GM21723 (cell line): ENCODE measurements at regions not wholly inside any gene's neighbourhood (a gene's known extent, or its start where the extent isn't known, plus 50 kb on each side); places are given as distances from the start of the nearest gene placed in this dataset.
"Not testable (repeated sequence)": the region's sequence is repeated elsewhere in the genome, so short reads cannot be mapped to it uniquely, and the experiment has no call there.

Experiments
- ATAC-seq: cut with Tn5 transposase; IDR thresholded peaks from one replicate; pipeline ENCODE4 v1.9.1; 2021; ENCODE audit warnings: mild to moderate bottlenecking, moderate library complexity; ENCODE audit not compliant: unreplicated experiment

DNA sequence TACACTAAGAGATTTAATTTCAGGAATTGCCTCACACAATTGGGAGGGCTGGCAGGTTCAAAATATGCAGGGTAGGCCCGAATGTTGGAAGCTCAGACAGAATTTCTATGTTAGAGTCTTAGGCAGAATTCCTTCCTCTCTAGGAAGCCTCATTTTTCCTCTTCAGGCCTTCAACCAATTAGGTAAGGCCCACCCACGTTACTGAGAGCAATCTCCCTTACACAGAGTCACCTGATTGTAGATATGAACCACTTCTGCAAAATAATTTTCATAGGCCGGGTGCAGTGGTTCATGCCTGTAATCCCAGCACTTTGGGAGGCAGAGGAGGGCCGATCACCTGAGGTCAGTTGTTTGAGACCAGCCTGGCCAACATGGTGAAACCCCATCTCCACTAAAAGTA, 50.2 kb upstream of the HIVEP1 start:
- no peak for ATAC-seq

DNA sequence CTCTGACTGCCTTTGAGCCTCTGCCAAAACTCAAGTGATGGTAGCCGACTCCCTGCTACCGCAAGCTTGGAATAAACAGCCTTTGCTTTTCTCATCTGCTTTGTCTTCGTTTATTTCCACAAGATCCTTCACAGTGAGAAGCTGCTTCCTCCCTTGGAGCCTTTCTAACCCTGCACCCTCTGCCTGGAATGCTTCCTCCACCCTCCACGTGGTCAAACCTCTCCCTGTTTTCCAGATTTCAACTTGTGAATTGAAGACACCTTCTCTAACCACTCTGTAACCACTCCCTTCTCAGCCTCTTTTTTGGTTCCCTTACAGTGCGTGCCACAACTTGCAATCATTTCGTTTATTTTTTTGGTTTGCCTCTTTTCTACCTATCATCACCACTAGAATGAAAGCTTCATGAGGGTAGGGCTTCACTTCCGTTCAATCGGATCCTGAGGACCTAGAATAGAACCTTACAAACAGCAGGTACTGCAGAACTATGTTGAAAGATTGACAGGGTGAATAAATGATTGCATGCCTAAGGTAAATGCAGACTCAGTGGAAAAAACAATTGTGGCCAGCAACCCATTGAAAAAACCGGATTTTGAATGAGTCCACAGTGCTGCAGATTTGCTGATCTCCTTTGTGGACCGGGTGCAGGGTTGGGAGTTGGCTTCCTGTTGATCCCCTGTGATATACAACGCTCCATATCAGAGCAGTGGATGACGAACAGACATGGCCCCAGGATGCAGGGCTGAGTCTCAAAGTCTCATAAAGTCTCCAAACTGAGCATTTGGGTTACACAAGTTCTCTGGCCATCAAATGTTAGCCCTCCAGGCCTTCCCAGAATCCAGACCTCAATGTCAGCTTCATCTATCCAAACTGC, 51.0 kb upstream of the HIVEP1 start:
- ATAC-seq = no peak

DNA sequence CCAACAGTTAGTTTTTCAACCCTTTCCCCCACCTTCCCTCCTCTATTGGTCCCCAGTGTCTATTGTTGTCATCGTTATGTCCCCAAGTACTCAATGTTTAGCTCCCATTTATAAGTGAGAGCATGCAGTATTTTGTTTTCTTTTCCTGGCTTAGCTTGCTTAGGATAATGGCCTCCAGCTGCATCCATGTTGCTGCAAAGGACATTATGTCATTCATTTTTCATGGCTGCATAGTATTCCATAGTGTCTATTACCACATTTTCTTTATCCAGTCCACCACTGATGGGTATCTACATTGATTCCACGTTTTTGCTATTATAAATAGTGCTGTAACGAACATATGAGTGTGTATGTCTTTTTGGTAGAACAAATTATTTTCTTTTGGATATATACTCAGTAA, 55.3 kb upstream of the HIVEP1 start:
- no peak for ATAC-seq

DNA sequence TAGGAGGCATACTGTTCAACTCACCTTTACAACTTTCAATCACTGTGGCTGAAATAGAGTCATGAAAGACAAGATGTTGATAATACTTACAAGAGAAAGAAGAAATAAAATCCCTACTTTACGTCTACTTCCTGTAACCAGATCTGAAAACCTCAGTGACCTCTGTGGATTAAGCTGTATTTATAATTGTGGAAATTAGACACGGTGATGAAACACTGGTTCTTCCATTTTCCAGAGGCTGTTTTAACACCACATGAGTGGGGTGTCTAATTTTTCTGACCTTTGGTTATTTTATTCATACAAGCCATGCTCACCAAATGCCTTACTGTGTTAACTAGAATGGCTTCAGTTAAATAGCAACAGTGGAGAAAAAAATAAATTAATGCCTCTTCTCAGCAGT, 58.5 kb upstream of the HIVEP1 start:
- no peak for ATAC-seq

DNA sequence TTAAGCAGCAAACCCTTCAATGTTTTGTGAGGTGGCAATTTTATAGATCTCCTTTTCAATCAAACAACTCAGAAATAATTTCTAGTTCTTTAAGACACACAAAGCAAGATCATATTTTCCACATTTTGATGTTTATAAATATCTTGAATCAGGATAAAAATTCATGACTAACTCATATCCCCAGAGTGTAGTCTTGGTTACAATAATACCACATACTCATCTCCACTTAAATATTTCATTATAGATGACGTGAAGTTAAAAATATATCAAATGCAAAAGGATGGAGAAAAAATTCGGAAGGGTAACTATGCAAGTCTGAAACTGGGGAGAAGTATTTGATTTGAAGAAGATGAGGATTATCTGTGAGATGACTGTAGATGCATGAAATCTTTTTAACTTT, 59.8 kb upstream of the HIVEP1 start:
- no peak for ATAC-seq

DNA sequence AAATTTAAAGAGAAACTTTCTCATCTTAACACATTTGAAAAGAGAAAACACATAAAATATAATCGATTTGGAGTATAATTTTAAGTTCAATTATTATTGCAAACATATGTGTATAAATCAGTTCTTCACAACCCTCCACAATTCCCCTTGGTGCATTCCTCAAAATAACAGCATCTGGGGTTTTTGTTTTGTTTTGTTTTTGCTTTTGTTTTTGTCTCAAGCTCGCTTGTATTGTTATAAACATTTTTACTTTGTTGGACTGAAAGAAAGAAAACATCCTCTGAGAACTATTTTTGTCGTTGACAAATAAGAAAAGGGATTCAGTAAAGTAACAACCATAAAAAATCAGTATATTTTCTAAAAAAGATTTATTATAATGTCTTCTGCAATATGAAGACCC, 60.2 kb upstream of the HIVEP1 start:
- no peak for ATAC-seq

DNA sequence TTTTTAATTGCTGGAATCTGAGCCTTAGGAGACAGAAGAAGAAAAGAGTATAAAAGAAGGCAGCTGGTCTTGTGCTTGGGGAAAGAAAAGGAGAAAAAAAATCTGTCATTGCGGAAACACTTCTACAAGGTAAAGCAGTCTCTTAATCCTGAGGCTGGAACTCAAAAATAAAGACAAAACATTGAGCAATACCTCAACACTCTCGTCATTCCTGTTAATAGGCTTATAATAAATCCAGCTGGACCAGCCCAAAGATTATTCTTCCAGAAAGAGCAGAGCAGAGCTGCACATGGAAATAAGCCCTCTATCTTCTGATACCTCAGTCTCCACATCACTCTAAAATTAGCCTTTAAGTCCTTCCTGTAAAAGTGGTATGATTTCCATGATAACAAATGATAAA, 62.0 kb upstream of the HIVEP1 start:
- ATAC-seq = no peak

DNA sequence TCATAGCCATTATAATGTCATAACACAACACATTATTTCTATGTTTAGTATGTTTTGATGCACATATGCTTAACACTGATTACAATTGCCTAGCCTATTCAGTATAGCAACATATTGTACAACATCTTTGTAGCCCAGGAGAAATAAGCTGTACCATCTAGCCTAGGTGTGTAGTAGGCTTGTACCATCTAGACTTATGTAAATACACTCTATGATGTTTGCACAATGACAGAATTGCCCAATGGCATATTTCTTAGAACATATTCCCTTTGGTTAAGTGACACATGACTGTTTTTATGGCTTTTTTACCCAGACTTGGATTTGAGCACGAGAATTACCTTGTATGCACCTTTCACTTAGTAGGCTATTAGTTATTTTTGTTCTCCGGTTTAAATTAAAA, 64.5 kb upstream of the HIVEP1 start:
- no peak for ATAC-seq

DNA sequence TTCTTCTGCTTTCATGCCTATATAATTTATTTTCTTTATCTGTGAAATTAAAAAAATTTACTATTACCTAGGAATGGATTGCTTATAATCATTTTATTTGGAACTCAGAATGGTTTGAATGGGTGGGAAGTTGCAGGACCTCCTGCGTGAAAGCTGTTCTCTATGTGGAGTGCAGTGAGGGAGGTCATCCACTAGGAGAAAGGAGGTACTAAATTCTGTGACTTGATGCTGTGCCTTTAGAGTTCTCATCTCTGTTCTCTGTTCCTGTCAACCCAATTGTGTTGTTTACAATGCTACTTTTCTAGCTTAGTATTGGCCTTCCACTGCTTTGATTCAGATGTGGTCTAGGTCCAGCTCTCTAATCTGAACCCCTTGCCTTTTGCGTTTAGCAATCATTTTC, 65.0 kb upstream of the HIVEP1 start:
- ATAC-seq = no peak

DNA sequence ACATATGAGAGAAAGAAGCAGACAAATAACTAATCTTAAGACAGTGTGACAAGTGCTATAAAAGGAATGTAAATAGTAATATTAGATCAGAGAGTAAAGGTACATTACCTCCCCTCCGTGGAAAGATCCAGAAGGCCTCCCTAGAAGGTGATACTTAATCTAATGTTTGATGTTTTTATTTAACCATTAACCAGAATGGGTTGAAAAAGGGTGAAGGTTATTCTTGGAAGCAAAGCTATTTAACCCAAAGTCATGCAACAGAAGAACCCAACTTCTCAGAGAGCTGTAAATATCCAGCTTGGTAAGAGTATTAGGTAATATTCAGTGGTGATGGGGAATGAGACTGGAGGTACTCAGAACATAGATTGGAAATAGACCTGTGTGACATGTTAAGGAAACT, 68.0 kb upstream of the HIVEP1 start:
- ATAC-seq = no peak

DNA sequence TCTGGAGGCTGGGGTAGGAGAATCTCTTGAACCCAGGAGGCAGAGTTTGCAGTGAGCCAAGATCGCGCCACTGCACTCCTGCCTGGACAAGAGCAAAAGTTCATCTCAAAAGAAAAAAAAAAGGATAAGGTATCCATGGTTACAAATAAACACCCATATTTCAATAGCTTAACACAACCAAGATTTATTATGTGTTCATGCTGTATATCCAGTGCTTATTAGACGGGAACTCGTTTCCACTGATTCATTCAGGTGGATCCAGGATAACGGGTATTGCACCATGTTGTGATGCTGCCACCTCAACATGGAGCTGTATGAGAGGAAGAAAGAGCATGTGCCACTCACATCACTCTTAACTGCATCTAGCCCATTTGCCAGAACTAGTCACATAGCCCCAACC, 69.1 kb upstream of the HIVEP1 start:
- no peak for ATAC-seq

DNA sequence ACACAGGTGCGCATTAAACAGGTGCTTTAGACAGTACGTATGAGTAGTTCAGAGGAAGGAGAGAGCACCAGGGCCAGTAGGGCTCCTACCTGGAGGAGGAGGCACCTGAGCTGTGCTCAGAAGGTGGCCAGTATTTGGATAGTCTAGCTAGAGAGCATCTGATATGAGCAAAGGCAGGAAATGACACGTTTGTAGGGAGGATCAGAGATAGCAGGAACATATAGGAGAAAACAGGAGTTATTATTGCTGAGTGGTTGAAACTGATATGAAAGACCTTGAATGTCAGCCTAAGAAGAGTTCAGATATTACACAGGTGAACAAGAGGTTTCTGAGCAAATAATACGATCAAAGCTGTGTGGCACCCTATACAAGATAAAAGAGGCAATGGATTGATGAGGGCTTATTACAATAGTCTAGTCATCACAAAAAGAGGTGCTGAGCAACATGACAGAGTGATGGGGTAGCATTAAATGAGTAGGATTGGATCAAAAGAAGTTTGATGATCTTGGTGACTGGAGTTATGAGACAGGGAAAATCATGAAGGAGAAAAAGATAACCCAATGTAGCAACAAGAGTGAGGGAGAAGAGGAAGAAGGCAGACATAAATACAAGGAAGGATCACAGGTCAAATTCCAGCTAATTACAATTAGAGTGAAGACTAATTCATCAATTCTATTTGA, 69.8 kb upstream of the HIVEP1 start:
- no peak for ATAC-seq

DNA sequence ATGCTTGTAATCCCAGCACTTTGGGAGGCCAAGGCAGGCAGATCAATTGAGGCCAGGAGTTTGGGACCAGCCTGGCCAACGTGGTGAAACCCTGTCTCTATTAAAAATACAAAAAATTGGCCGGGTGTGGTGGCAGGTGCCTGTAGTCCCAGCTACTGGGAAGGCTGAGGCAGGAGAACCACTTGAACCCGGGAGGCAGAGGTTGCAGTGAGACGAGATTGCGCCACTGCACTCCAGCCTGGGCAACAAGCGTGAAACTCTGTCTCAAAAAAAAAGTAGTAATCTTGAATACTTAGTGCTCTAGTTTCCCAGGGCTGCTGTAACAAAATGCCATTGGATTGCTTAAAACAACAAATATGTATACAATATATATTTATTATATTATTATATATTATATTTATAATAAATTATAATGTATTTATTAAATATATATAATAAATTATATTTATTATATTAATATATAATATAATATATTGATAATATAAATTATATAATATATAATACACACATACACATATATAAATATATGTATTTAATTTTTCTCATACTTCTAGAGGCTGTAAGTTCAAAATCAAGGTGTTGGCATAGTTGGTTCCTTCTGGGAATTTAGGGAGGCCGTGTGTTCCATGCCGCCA, 71.5 kb upstream of the HIVEP1 start:
- not testable (repeated sequence) for ATAC-seq

DNA sequence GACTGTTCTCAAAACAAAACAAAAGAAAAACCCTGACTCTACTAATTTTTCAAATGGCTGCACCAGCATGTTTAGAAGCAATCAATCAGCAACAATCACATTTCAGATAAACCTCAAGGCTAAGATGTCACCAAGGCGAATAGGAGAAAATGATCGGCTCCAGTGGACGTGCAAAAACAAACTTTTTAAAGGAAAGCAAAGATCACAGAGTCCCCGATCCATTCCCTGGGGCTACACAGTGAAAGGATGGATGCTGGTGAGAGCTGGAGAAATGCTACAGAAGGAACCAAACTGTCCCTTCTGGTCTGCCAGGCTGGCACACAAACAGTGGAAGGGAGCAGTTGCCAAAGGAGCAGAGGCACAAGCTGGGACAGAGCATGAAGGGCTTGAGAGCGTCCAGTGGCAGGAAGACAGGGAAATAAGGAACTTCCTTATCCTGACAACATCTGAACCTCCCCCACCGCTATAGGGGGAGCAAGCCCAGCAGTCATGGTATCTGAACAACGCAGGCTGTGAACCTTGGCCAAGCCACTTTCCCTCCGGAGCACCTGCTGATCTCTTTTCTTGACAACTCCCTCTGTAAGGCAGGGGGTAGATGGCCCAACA, 73.7 kb upstream of the HIVEP1 start:
- ATAC-seq = no peak

DNA sequence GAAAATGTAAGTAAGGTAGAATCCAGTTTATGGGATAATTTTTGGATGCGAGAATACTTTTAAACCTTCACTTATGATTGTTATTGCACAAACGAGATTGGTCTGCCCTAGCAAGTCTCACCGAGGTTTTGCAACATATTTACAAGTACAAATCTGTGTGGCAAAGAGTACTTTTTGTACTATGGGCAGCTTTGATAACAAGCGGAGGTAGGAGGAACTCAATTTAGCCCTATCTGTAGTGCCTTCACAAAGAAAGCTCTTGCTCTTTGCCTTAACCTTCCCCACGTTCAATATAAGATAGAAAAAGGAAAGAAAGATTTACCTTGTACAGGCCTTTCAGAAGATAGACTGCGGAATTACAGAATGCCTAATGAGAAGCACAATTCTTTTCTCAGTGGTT, 77.5 kb upstream of the HIVEP1 start:
- ATAC-seq = no peak

DNA sequence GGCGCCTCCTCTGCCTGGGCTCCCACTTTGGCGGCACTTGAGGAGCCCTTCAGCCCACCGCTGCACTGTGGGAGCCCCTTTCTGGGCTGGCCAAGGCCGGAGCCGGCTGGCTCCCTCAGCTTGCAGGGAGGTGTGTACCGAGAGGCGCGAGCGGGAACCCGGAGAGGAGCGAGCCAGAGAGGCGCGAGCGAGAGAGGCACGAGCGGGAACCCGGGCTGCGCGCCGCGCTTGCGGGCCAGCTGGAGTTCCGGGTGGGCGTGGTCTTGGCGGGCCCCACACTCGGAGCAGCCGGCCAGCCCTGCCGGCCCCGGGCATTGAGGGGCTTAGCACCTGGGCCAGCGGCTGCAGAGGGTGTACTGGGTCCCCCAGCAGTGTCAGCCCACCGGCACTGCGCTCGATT, 79.2 kb upstream of the HIVEP1 start:
- not testable (repeated sequence) for ATAC-seq

DNA sequence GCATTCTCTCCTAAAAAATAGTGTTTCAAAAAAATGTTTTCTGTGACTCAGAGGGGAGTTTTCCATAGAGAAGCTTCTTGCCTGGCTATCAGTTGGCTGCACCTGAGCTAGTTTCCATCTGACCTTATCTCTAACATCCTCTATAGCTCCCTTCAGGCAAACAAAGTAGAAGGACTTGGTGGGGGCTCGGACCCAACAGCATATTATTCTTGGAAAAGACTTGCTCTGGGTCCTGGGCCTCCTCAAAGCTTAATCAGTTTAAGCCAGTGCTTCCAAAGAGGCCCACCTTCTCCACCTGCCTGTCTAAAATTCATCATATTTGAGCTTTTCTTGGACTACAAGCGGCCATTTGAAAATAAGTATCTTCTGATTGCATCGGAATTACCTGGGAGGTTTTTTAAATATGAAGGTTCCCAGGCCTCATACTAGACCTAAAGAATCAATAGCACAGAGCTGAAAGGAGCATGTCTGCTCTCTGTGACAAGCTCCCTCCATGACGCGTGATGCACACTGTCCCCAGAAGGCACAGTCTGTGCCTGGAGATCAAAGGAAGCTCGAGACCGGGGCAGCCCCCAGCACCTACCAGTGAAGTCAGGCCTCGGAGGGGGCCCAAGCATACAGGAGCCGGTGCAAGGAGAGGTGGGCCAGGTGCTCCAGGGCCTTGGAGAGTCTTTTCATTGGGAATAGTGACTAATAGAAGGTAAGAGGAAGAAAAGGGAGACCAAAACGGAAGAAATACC, 80.6 kb upstream of the HIVEP1 start:
- ATAC-seq = no peak

DNA sequence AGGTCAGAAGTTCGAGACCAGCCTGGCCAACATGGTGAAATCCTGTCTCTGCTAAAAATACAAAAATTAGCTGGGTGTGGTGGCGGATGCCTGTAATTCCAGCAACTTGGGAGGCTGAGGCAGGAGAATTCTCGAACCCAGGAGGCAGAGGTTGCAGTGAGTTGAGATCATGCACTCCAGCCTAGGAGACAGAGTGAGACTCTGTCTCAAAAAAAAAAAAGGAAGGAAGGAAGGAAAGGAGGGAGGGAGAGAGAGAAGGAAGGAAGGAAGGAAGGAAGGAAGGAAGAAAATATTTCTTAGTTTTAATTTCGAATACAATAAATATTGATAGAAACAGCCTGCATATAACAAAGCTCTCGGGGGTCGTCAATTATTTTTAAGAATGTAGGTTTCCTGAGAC, 81.3 kb upstream of the HIVEP1 start:
- not testable (repeated sequence) for ATAC-seq

DNA sequence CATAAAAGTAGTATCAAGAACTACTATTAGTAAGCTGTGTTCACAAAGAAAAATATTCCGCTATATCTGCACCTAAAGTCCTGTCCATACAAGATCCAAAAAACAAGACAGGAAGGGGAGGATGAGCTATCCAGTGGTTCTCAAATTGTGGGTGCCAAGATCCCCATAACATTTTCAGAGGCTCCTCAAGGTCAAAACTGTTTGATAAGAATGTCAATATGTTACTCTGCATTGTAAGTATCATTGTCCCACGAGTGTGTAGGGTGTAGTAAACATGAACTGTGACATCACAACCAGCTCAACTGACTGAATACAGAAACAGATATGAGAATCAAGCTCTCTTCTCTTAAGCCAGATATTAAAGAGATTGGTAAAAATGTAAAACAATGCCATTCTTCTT, 81.9 kb upstream of the HIVEP1 start:
- no peak for ATAC-seq

DNA sequence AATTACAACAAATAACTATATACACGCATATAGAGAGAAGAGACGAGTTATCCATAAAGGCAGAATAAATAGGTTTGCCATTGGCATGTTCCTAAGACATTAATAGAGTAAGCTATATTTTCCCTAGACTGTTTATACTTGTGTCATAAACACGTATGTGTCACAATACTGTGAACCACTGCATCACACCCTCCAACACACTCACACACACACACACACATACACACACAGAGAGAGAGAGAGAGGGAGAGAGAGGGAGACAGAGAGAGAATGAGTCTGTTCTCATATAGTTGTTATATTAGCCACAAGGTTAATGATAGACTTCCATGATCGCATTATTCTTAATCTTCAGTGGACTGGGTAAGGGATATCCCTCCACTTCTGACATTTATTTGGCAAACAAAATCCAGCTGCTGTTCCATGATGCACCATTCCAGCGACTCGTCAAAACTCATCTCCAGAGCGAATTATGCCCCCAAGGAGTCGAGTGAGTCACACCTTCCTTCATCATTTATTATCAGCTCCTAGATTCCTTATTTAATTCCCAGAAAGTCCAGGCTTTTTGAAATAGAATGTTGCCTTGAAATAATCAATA, 82.8 kb upstream of the HIVEP1 start:
- ATAC-seq = no peak
